Activated CD8-positive, alpha-beta T cell treated with anti-CD3 and anti-CD28 coated beads, Interleukin-2, amount 10 ng/mL, durations not matched to agents 7 days and 5 days (primary cell): ENCODE measurements at regions not wholly inside any gene's neighbourhood (a gene's known extent, or its start where the extent isn't known, plus 50 kb on each side); places are given as distances from the start of the nearest gene placed in this dataset.

Experiments
- ATAC-seq: fragments of 150-1000 bp; cut with Tn5 transposase; one replicate; pipeline ENCODE4 v1.10.0; 2021; ENCODE audit warnings: moderate library complexity
- CTCF ChIA-PET: fragments of 350-600 bp; sonication (Branson Sonifier 250); formaldehyde crosslinking; loops from one replicate; lab custom pipeline; 2021; ENCODE audit warnings: antibody characterized with exemption; lab: Charles Lee
- POLR2A ChIA-PET: fragments of 350-600 bp; sonication (Branson Sonifier 250); formaldehyde crosslinking; loops from one replicate; lab custom pipeline; 2021; ENCODE audit warnings: antibody characterized with exemption; lab: Charles Lee
- DNase-seq: peaks from one replicate; pipeline ENCODE4 v3.0.0-alpha.2; 2020
- H3K27ac Mint-ChIP-seq: one replicate; pipeline ENCODE4 v1.8.0; 2021; ENCODE audit warnings: mild to moderate bottlenecking, mixed read lengths
- H3K27me3 Mint-ChIP-seq: one replicate; pipeline ENCODE4 v1.8.0; 2021; ENCODE audit warnings: low read depth, mixed read lengths
- H3K36me3 Mint-ChIP-seq: one replicate; pipeline ENCODE4 v1.8.0; 2021; ENCODE audit warnings: low read depth, mixed read lengths
- H3K4me1 Mint-ChIP-seq: one replicate; pipeline ENCODE4 v1.8.0; 2021; ENCODE audit warnings: low read depth, mixed read lengths
- H3K4me3 Mint-ChIP-seq: one replicate; pipeline ENCODE4 v1.8.0; 2021; ENCODE audit warnings: mild to moderate bottlenecking, mixed read lengths
- H3K9me3 Mint-ChIP-seq: one replicate; pipeline ENCODE4 v1.8.0; 2022; ENCODE audit warnings: mixed read lengths; ENCODE audit not compliant: insufficient read depth

DNA sequence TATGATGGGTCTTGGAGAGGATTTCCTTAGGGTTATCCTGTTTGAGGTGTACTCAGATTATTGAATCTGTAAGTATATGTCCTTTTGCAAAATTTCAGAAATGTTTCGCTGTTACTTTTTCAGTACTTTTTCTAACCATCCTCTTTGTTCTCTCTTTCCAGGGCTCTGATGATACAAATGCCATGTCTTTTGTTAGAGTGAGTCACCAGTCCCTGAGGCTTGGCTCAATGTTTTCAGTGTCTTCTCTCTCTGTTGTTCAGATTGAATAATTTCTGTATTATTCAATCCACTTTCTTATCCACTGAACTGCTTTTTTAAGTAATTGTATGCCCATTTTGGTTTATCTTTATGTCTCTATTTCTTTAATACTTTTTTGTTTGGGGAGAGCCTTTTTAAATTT lies 449.4 kb downstream of the TNS3 start:
- Mint-ChIP-seq H3K4me1 (no peaks in the 10 kb centered on the region), H3K4me3 (no peak overlapping the region), H3K9me3 (no peaks in the 10 kb centered on the region), H3K27me3 (no peaks in the 10 kb centered on the region), H3K36me3 (no peaks in the 10 kb centered on the region), H3K27ac (no peak overlapping the region)
- no peak for ATAC-seq
- no peak for DNase-seq
- ChIA-PET CTCF (no interaction called here), POLR2A (no interaction called here)

DNA sequence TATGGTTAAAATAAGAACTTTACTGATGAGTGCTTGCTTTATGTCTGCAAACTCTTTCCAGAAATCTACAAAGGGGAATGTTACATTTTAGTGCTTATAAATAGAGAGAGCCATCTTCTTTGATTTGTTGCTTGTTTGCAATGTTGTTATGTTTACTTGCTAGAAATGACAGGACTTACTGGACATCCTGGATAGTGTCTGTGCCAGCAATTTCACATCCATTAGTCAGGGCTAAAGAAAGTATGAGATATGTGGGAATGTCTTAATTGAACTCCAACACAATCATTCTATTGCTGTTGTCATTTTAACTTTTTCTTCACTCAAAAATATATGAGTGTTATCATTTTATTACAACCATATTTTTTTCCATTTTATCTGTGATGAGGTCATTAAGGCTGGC lies 453.2 kb downstream of the TNS3 start:
- Mint-ChIP-seq H3K36me3 (no peaks in the 10 kb centered on the region), H3K27me3 (no peaks in the 10 kb centered on the region), H3K4me1 (no peaks in the 10 kb centered on the region), H3K9me3 (no peaks in the 10 kb centered on the region), H3K27ac (no peak overlapping the region), H3K4me3 (no peak overlapping the region)
- DNase-seq (no peak), ATAC-seq (no peak)
- ChIA-PET CTCF (no interaction called here), POLR2A (no interaction called here)

DNA sequence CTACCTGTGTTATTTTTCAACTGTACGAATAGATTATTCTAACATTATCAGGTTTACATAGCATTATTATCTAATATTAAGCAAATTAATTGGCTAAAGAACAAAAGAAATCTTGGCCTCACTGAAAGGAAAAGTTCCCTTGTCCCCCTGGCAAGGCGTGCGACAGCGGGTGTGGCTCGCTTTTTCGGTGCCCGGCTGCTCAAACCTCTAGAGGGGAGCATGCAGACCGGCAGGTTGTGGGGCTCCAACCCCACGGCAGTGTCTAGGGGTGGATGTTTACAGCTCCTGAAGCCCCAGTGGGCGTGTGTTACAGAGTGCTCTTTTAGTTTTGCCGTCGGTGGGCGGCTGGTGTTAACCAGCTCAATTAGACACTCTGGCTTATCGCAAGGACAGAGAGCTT lies 456.4 kb downstream of the TNS3 start:
- no peak for DNase-seq
- Mint-ChIP-seq H3K4me3 (no peak overlapping the region), H3K27me3 (no peaks in the 10 kb centered on the region), H3K4me1 (no peaks in the 10 kb centered on the region), H3K36me3 (no peaks in the 10 kb centered on the region), H3K27ac (no peak overlapping the region), H3K9me3 (no peaks in the 10 kb centered on the region)
- no peak for ATAC-seq
- CTCF ChIA-PET: no interaction called here
- POLR2A ChIA-PET: no interaction called here

DNA sequence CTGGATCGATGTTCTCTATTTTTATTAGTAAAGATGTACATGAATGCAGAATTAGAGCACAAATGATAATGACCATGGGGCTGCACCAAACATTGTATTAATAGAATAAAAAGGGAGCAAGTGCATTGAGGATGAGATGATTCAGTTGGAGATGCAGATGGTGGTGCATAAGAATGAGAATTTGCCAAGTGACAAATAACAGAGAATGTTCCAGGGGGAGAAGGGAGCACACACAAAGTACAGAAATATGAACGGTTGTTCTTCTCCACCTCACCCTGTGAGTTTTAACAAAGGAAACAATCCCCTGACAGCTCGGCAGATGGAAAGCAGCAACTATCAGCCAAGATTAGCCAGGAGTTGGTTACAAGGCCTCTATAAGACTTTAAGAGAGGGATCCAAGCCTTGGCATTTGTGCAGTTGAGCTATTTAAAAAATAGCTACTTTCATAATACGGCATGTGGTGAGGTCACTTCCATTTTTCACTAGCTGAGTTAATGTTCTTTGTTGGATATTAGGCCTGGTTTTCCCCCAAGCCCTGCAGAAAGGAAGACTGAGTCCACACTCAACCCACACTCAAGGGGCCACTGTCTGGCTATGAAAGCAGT lies 462.5 kb downstream of the TNS3 start:
- ChIA-PET POLR2A (interaction anchor here (0.6 kb wide), 1 partner anchor 1558 kb away, joined by 3 read pairs; no protein-coding TSS in a partner anchor), CTCF (no interaction called here)
- DNase-seq: no peak

DNA sequence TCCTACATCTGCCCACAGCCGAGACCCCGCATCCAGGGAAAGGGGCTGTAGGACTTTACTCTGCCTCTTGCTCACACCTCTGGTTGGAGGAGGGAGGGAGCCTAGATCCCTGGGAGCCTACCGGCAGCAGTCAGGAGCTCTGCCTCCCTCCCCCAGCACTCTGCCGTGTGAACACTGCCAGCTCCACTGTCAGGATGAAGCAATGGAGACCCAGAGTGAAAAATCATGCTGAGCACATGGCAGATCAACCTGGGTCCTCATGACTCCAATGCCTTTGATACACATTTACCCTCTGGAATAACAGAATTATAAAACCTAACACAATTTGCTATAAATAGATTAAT lies 477.7 kb downstream of the TNS3 start:
- DNase-seq (no peak), ATAC-seq (no peak)
- POLR2A ChIA-PET: no interaction called here
- Mint-ChIP-seq H3K27me3 (no peaks in the 10 kb centered on the region), H3K36me3 (no peaks in the 10 kb centered on the region), H3K4me1 (no peaks in the 10 kb centered on the region), H3K9me3 (no peaks in the 10 kb centered on the region), H3K4me3 (no peak overlapping the region), H3K27ac (no peak overlapping the region)
- CTCF ChIA-PET: no interaction called here

More for the DNA sequence above, 462.5 kb downstream of the TNS3 start:
- no peaks in the 10 kb centered on the region for H3K27me3 Mint-ChIP-seq
- no peaks in the 10 kb centered on the region for H3K9me3 Mint-ChIP-seq
- no peak overlapping the region for H3K4me3 Mint-ChIP-seq
- H3K27ac Mint-ChIP-seq: no peak overlapping the region
- H3K4me1 Mint-ChIP-seq: no peaks in the 10 kb centered on the region
- ATAC-seq: no peak
- no peaks in the 10 kb centered on the region for H3K36me3 Mint-ChIP-seq

DNA sequence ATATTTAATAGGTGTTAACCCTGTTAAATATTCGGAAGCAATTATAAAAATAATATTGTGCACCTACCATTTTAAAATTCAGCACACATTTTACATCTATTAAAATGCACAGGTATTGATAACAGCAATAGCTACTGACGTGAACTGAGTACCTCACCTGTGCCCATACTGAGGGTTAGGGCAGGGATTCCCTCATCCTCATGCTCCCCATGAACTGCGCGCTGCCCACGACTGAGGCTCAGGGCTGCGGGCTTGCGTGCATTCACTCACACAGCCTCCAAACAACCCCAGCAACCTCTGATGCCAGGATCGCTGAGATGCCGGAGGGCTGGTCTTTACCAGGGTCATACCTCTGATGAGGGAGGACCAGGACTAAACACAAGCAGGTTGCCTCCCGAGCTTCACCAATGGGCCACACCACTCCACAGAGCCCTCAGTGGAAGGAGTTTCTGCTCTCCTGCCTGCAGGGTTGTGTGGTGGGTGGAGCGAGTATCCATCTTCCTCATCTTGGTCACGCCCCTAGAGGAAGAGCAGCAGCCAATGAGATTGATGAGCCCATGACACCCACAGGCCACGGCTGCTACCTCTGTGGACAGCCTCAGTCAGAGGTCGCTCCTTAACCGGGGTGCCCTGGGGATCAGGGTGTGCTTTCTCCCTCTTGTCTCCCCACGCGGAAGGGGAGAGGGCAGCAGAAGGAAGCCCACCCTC lies 478.3 kb downstream of the TNS3 start:
- H3K9me3 Mint-ChIP-seq: no peaks in the 10 kb centered on the region
- H3K27ac Mint-ChIP-seq: no peak overlapping the region
- no peaks in the 10 kb centered on the region for H3K27me3 Mint-ChIP-seq
- H3K4me3 Mint-ChIP-seq: no peak overlapping the region
- no peaks in the 10 kb centered on the region for H3K4me1 Mint-ChIP-seq
- ATAC-seq (no peak), DNase-seq (no peak)
- POLR2A ChIA-PET: no interaction called here
- CTCF ChIA-PET: no interaction called here
- no peaks in the 10 kb centered on the region for H3K36me3 Mint-ChIP-seq

DNA sequence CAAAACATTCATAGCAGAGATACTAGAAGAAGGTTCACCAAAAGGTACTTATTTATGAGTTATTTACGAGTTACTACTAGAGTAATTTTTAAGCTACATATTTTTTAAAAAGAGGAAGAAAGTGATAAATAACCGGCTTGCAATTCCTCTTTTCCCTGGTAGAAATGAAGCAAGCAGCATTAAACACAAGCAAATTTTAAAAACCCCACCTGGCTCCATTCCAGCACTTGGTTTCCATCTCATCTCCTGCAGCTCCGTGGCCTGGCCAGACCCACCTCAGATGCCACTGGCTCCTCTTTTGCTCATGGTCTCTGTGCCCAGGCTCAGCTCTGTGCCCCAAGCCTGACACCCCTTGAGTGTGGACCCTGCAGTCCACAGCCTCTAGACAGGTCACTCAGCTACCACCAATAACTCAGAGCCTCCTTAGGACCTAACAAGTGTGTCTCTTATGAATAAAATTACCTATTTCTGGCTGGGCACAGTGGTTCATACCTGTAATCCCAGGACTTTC lies 479.5 kb downstream of the TNS3 start:
- no peaks in the 10 kb centered on the region for H3K4me1 Mint-ChIP-seq
- ATAC-seq (no peak), DNase-seq (no peak)
- CTCF ChIA-PET: no interaction called here
- no peaks in the 10 kb centered on the region for H3K27me3 Mint-ChIP-seq
- H3K9me3 Mint-ChIP-seq: no peaks in the 10 kb centered on the region
- H3K36me3 Mint-ChIP-seq: no peaks in the 10 kb centered on the region
- no peak overlapping the region for H3K4me3 Mint-ChIP-seq
- no peak overlapping the region for H3K27ac Mint-ChIP-seq
- POLR2A ChIA-PET: no interaction called here

DNA sequence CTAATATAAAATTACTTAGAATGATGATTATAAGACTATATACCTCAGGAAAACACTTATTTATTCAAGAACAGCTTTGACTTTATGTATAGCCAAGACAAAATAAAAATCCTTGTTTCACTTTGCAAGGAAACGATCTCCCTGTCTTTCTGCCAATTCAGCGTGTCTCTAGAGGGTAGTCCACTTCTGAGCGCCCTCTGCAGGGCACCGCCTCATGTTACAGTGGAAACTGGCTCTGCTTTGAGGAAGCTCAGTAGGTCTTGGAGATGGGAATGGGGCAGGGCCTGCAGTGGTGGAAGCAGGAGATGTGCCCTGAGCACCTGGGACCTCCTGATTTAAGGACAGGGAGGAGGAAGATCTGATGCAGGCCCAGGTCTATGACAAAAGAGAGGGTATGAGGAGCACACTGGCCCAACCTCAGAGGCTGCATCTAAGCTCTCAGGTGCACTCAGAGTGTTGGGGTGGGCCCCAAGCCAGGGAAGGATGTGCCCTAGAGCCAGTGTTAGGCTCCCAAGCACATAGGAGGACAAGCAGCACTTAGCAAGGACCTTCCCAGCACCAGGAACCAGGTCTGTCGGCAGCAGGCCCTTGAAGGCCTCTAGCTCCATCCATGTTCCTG lies 481.0 kb downstream of the TNS3 start:
- ChIA-PET CTCF (no interaction called here), POLR2A (no interaction called here)
- no peaks in the 10 kb centered on the region for H3K27me3 Mint-ChIP-seq
- H3K36me3 Mint-ChIP-seq: no peaks in the 10 kb centered on the region
- no peak overlapping the region for H3K27ac Mint-ChIP-seq
- no peaks in the 10 kb centered on the region for H3K9me3 Mint-ChIP-seq
- no peaks in the 10 kb centered on the region for H3K4me1 Mint-ChIP-seq
- no peak overlapping the region for H3K4me3 Mint-ChIP-seq
- ATAC-seq (no peak), DNase-seq (no peak)

DNA sequence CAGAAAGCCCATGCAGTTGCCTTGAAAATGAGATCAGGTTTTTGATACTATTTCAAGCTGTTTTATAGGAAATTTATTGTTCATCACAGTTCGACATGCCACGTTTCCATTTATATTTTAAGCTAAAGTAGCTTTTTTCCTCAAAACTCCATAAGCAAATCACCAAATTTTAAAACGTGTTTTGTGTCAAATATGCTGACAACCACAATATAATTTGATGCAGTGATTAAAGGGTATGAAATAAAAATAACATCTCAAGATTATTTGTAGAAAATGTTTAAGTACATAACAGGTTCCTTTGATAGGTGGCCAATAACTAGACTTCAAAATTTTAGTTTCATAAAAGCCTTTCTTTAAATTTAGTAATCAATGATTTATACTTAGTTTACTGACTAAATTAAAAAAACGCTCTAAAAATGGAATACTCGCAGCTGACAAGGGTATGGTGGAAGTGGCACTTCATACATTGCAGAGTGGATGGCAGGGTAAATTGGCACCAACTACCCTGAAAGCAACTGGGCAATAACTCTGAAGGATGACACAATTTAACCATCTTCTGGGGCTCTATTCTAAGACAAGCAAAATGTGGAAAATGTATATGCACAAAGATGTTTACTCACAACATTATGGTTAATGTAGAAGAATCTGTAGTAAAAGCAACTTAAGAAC lies 481.6 kb downstream of the TNS3 start:
- H3K4me3 Mint-ChIP-seq: no peak overlapping the region
- CTCF ChIA-PET: no interaction called here

DNA sequence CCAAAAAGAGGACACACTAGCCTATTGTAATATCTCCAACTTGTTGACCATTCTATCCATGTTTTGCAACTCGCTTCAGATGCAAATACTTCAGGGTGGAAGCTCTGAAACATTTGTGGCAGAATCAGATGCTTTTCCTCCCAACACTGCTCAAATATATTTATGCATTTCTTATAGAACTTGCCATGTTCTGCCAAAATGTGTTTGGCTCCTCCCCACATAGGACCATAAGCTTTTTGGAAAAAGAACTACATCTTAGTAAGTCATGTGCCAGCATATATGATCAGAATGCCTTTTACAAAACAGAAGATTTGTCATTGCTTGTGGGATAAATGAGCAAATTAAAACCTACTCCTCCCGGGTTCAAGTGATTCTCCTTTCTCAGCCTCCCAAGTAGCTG lies 484.5 kb downstream of the TNS3 start:
- no peak overlapping the region for H3K4me3 Mint-ChIP-seq
- H3K27me3 Mint-ChIP-seq: no peaks in the 10 kb centered on the region
- no peak for DNase-seq
- no peaks in the 10 kb centered on the region for H3K4me1 Mint-ChIP-seq
- no peaks in the 10 kb centered on the region for H3K9me3 Mint-ChIP-seq
- POLR2A ChIA-PET: no interaction called here
- no peak for ATAC-seq
- CTCF ChIA-PET: no interaction called here
- H3K36me3 Mint-ChIP-seq: no peaks in the 10 kb centered on the region
- H3K27ac Mint-ChIP-seq: no peak overlapping the region

More for the DNA sequence above, 481.6 kb downstream of the TNS3 start:
- Mint-ChIP-seq H3K36me3 (no peaks in the 10 kb centered on the region), H3K4me1 (no peaks in the 10 kb centered on the region), H3K27me3 (no peaks in the 10 kb centered on the region), H3K9me3 (no peaks in the 10 kb centered on the region), H3K27ac (no peak overlapping the region)
- no peak for ATAC-seq
- no peak for DNase-seq
- POLR2A ChIA-PET: no interaction called here

DNA sequence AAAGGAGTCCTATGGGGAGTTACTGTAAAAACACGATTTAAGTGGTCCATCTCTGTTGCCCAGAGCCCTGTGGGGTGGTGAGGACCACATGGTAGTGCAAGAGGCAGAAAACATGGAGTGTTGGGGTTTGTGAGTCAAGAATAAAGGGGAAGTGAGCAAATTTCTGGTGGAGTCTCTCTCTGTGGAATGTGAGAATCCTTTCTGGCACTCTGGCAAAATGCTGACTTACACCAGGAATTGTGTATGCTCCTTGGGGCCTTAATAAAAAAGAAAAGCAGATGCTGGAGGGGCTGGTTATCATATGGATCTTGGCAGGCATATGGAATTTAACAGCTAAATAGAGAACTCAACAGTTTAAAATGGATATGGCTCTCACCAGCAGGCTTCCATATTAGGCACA lies 486.0 kb downstream of the TNS3 start:
- POLR2A ChIA-PET: no interaction called here
- H3K27ac Mint-ChIP-seq: no peak overlapping the region
- H3K27me3 Mint-ChIP-seq: no peaks in the 10 kb centered on the region
- DNase-seq (no peak), ATAC-seq (no peak)
- H3K4me3 Mint-ChIP-seq: no peak overlapping the region
- CTCF ChIA-PET: no interaction called here
- H3K9me3 Mint-ChIP-seq: no peaks in the 10 kb centered on the region
- no peaks in the 10 kb centered on the region for H3K4me1 Mint-ChIP-seq
- no peaks in the 10 kb centered on the region for H3K36me3 Mint-ChIP-seq

DNA sequence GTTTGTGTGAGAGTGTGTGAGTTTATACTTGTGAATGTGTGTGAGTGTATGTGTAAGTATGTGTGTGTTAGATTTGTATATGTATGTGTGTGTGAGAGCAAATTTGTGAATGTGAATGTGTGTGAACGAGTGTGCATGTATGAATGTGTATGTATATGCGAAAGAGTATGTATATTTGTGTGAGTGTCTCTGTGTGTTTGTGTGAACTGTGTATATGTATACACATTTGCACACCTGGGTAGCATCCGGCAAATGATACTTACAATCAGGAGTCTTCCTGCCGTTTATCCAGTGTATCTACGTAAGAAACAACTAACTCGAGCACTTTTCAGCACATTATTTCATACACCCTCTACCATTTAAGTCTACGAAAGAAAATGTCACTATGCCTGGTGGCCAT lies 487.4 kb downstream of the TNS3 start:
- CTCF ChIA-PET: no interaction called here
- Mint-ChIP-seq H3K27me3 (no peaks in the 10 kb centered on the region), H3K4me1 (no peaks in the 10 kb centered on the region), H3K9me3 (no peaks in the 10 kb centered on the region), H3K4me3 (no peak overlapping the region), H3K36me3 (no peaks in the 10 kb centered on the region), H3K27ac (no peak overlapping the region)
- ATAC-seq: no peak
- POLR2A ChIA-PET: no interaction called here
- no peak for DNase-seq
